H9 (cell line): ENCODE measurements at regions not wholly inside any gene's neighbourhood (a gene's known extent, or its start where the extent isn't known, plus 50 kb on each side); places are given as distances from the start of the nearest gene placed in this dataset.

ENCODE experiments used
- DNase-seq: peaks from one replicate; pipeline ENCODE4 v3.0.0-alpha.2; 2017
- H2AFZ ChIP-seq: one replicate; pipeline ENCODE4 v1.6.1; 2013; ENCODE audit warnings: mild to moderate bottlenecking, low read length, control low read depth, moderate library complexity
- H2AK5ac ChIP-seq: 2 replicates; pipeline ENCODE4 v1.6.1; 2013; ENCODE audit warnings: low read length, control low read depth, mixed read lengths; ENCODE audit not compliant: insufficient read length
- H2BK120ac ChIP-seq: one replicate; pipeline ENCODE4 v1.6.1; 2013; ENCODE audit warnings: low read depth, mild to moderate bottlenecking, low read length, control low read depth, inconsistent platforms; ENCODE audit not compliant: poor library complexity, severe bottlenecking
- H2BK12ac ChIP-seq: 2 replicates; pipeline ENCODE4 v1.6.1; 2013; ENCODE audit warnings: low read length, control low read depth, mixed read lengths, low read depth; ENCODE audit not compliant: insufficient read length
- H2BK15ac ChIP-seq: 2 replicates; pipeline ENCODE4 v1.6.1; 2013; ENCODE audit warnings: low read depth, low read length, control low read depth
- H2BK20ac ChIP-seq: one replicate; pipeline ENCODE4 v1.6.1; 2013; ENCODE audit warnings: low read depth, mild to moderate bottlenecking, low read length, control low read depth, inconsistent platforms; ENCODE audit not compliant: poor library complexity, severe bottlenecking
- H2BK5ac ChIP-seq: 2 replicates; pipeline ENCODE4 v1.6.1; 2013; ENCODE audit warnings: low read length, control low read depth, mixed read lengths; ENCODE audit not compliant: insufficient read length
- H3K14ac ChIP-seq: 2 replicates; pipeline ENCODE4 v1.6.1; 2013; ENCODE audit warnings: low read length, control low read depth; ENCODE audit not compliant: insufficient read depth
- H3K18ac ChIP-seq: 2 replicates; pipeline ENCODE4 v1.6.1; 2013; ENCODE audit warnings: low read depth, mild to moderate bottlenecking, mixed read lengths, low read length, control low read depth; ENCODE audit not compliant: insufficient read length
- H3K23ac ChIP-seq: 2 replicates; pipeline ENCODE4 v1.6.1; 2013; ENCODE audit warnings: low read length, control low read depth, mixed read lengths, low read depth; ENCODE audit not compliant: insufficient read length
- H3K23me2 ChIP-seq: 2 replicates; pipeline ENCODE4 v1.6.1; 2013; ENCODE audit warnings: low read depth, mild to moderate bottlenecking, mixed read lengths, low read length, control low read depth; ENCODE audit not compliant: insufficient read length, poor library complexity, severe bottlenecking
- H3K27ac ChIP-seq: 2 replicates; pipeline ENCODE4 v1.5.1; 2013; ENCODE audit warnings: low read length, control low read depth, mixed read lengths, low read depth; ENCODE audit not compliant: insufficient read length
- H3K27me3 ChIP-seq: 2 replicates; pipeline ENCODE4 v1.6.1; 2013; ENCODE audit warnings: low read length, control low read depth, inconsistent platforms; ENCODE audit not compliant: insufficient read depth
- H3K4ac ChIP-seq: 2 replicates; pipeline ENCODE4 v1.6.1; 2013; ENCODE audit warnings: low read depth, mild to moderate bottlenecking, control low read depth, inconsistent platforms, low read length, moderate library complexity
- H3K4me1 ChIP-seq: 2 replicates; pipeline ENCODE4 v1.6.1; 2013; ENCODE audit warnings: low read length, control low read depth, inconsistent platforms; ENCODE audit not compliant: insufficient read depth
- H3K4me2 ChIP-seq: 2 replicates; pipeline ENCODE4 v1.6.1; 2013; ENCODE audit warnings: low read length, control low read depth, mixed read lengths; ENCODE audit not compliant: insufficient read length, insufficient read depth
- H3K56ac ChIP-seq: 2 replicates; pipeline ENCODE4 v1.6.1; 2013; ENCODE audit warnings: low read depth, mild to moderate bottlenecking, mixed read lengths, low read length, control low read depth; ENCODE audit not compliant: insufficient read length
- H3K79me1 ChIP-seq: 2 replicates; pipeline ENCODE4 v1.6.1; 2013; ENCODE audit warnings: low read depth, mild to moderate bottlenecking, moderate library complexity, low read length, control low read depth, inconsistent platforms; ENCODE audit not compliant: insufficient read depth, poor library complexity, severe bottlenecking
- H3K79me2 ChIP-seq: 2 replicates; pipeline ENCODE4 v1.6.1; 2013; ENCODE audit warnings: low read length, control low read depth, inconsistent platforms; ENCODE audit not compliant: insufficient read depth
- H3K9ac ChIP-seq: 2 replicates; pipeline ENCODE4 v1.6.1; 2013; ENCODE audit warnings: low read length, control low read depth, mixed read lengths; ENCODE audit not compliant: insufficient read length; ENCODE audit errors: extremely low read depth
- H3K9me3 ChIP-seq: one replicate; pipeline ENCODE4 v1.6.1; 2013; ENCODE audit warnings: low read depth, low read length, inconsistent platforms; ENCODE audit not compliant: control insufficient read depth
- H3T11ph ChIP-seq: one replicate; pipeline ENCODE4 v1.6.1; 2013; ENCODE audit warnings: mild to moderate bottlenecking, low read length, control low read depth, inconsistent platforms
- H4K20me1 ChIP-seq: one replicate; pipeline ENCODE4 v1.6.1; 2013; ENCODE audit not compliant: control insufficient read depth, insufficient read length, insufficient read depth
- H4K5ac ChIP-seq: 2 replicates; pipeline ENCODE4 v1.6.1; 2013; ENCODE audit warnings: low read depth, mild to moderate bottlenecking, mixed read lengths, low read length, control low read depth; ENCODE audit not compliant: insufficient read length
- H4K8ac ChIP-seq: replicated peaks from 2 replicates; pipeline ENCODE4 v1.6.1; 2013; ENCODE audit warnings: low read length, control low read depth, mixed read lengths, low read depth; ENCODE audit not compliant: insufficient read length
- H4K91ac ChIP-seq: 2 replicates; pipeline ENCODE4 v1.6.1; 2013; ENCODE audit warnings: low read depth, mild to moderate bottlenecking, moderate library complexity, mixed read lengths, low read length, control low read depth; ENCODE audit not compliant: insufficient read length
- H3K27ac Mint-ChIP-seq, 3 experiments: 2 replicates in 2 of 3; 3 replicates in 1 of 3; pipeline ENCODE4 v1.8.0; 2020 to 2021; ENCODE audit warnings: mixed read lengths in 3 of 3, mild to moderate bottlenecking in 1 of 3, moderate library complexity in 1 of 3
- H3K27me3 Mint-ChIP-seq: 2 replicates; pipeline ENCODE4 v1.8.0; 2021; ENCODE audit warnings: low read depth, mild to moderate bottlenecking, moderate library complexity, mixed read lengths
- H3K36me3 Mint-ChIP-seq, 3 experiments: 2 replicates in 2 of 3; 3 replicates in 1 of 3; pipeline ENCODE4 v1.8.0; 2020 to 2021; ENCODE audit warnings: low read depth in 3 of 3, mixed read lengths in 3 of 3; ENCODE audit not compliant: insufficient read depth in 1 of 3
- H3K4me1 Mint-ChIP-seq, 2 experiments: 2 replicates each; pipeline ENCODE4 v1.8.0; 2020; ENCODE audit warnings: mixed read lengths in 2 of 2
- H3K4me3 Mint-ChIP-seq, 2 experiments: 2 replicates in 1 of 2; 3 replicates in 1 of 2; pipeline ENCODE4 v1.8.0; 2020 to 2021; ENCODE audit warnings: mild to moderate bottlenecking in 2 of 2, mixed read lengths in 2 of 2, moderate library complexity in 1 of 2
- H3K9me3 Mint-ChIP-seq, 2 experiments: 2 replicates in 1 of 2; 3 replicates in 1 of 2; pipeline ENCODE4 v1.8.0; 2020; ENCODE audit warnings: mild to moderate bottlenecking in 2 of 2, mixed read lengths in 2 of 2, moderate library complexity in 1 of 2
- TF ChIP-seq, protein P1 (sequence below): fragments of 200-600 bp; sonication (generic); conservative IDR thresholded peaks from 3 replicates; pipeline ENCODE4 v1.8.0; 2021; ENCODE audit warnings: antibody characterized with exemption, mild to moderate bottlenecking

DNA sequence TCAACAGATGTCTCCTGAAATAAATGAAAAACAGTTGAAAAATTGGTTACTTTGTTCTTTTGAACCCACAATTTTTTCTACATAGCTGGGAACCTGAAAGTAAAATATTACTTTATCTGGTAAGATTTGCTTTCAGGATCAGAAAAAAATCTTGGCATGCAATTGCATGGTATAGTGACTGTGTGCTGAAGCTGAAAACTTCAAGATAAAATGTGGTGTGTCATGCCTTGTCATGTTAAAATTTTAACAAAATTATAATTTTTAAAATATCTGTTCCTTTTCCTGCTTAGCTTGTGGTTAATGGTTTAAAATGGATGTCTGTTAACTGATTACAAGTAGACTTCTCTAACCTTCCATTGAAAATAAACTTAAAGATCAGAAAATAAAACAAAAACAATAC lies 904.8 kb downstream of the PDHA2 start:
- Histone ChIP-seq H3K79me1 (no peaks in the 10 kb centered on the region), H3K56ac (no peak overlapping the region)
- H3K9me3 Mint-ChIP-seq, result peaks cover 37 to 40% of the 10 kb centered on the region in 2 experiments

More for the DNA sequence above, 904.8 kb downstream of the PDHA2 start:
- Histone ChIP-seq H4K20me1 (no peaks in the 10 kb centered on the region), H4K8ac (no peak overlapping the region), H4K91ac (no peak overlapping the region), H3K27me3 (no peaks in the 10 kb centered on the region), H3T11ph (no peak overlapping the region), H2AK5ac (no peak overlapping the region), H2BK12ac (no peak overlapping the region), H4K5ac (no peak overlapping the region), H3K4me2 (no peak overlapping the region), H3K18ac (no peak overlapping the region), H3K4me1 (no peaks in the 10 kb centered on the region), H3K9ac (no peak overlapping the region), H2AFZ (no peak overlapping the region), H3K4ac (no peak overlapping the region), H3K27ac (no peak overlapping the region), H2BK120ac (no peak overlapping the region), H3K9me3 (peaks cover 7% of the 10 kb centered on the region), H3K23me2 (no peaks in the 10 kb centered on the region), H2BK20ac (no peak overlapping the region), H3K79me2 (no peaks in the 10 kb centered on the region), H2BK5ac (no peak overlapping the region), H3K23ac (no peak overlapping the region), H2BK15ac (no peak overlapping the region), H3K14ac (no peak overlapping the region)
- TF ChIP-seq, protein P1, sequence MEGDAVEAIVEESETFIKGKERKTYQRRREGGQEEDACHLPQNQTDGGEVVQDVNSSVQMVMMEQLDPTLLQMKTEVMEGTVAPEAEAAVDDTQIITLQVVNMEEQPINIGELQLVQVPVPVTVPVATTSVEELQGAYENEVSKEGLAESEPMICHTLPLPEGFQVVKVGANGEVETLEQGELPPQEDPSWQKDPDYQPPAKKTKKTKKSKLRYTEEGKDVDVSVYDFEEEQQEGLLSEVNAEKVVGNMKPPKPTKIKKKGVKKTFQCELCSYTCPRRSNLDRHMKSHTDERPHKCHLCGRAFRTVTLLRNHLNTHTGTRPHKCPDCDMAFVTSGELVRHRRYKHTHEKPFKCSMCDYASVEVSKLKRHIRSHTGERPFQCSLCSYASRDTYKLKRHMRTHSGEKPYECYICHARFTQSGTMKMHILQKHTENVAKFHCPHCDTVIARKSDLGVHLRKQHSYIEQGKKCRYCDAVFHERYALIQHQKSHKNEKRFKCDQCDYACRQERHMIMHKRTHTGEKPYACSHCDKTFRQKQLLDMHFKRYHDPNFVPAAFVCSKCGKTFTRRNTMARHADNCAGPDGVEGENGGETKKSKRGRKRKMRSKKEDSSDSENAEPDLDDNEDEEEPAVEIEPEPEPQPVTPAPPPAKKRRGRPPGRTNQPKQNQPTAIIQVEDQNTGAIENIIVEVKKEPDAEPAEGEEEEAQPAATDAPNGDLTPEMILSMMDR, result no peak
- no peak overlapping the region for H3K27ac Mint-ChIP-seq
- peaks cover 13 to 64% (median 44%) of the 10 kb centered on the region in 3 experiments for H3K36me3 Mint-ChIP-seq
- no peaks in the 10 kb centered on the region for H3K27me3 Mint-ChIP-seq
- no peaks in the 10 kb centered on the region for H3K4me1 Mint-ChIP-seq
- DNase-seq, result no peak
- no peak overlapping the region for H3K4me3 Mint-ChIP-seq
